Prostate gland (tissue), 2 donors: ENCODE measurements at regions not wholly inside any gene's neighbourhood (a gene's known extent, or its start where the extent isn't known, plus 50 kb on each side); places are given as distances from the start of the nearest gene placed in this dataset.

ENCODE experiments used
- DNase-seq: peaks from one replicate; pipeline ENCODE4 v3.0.0-alpha.2; 2019; ENCODE audit warnings: low spot score
- H3K27ac ChIP-seq, 2 donors: fragments of 200-600 bp; sonication (generic); 2 replicates each; pipeline ENCODE4 v1.5.1; 2017 to 2019
- H3K27me3 ChIP-seq: fragments of 200-600 bp; sonication (generic); replicated peaks from 2 replicates; pipeline ENCODE4 v1.5.1; 2019; ENCODE audit not compliant: insufficient read depth
- H3K36me3 ChIP-seq, 2 donors: fragments of 200-600 bp; sonication (generic); 1 replicate in 1 of 2; 2 replicates in 1 of 2; pipeline versions ENCODE4 v1.5.1 to v1.8.1; 2017 to 2019
- H3K4me1 ChIP-seq: fragments of 200-600 bp; sonication (generic); replicated peaks from 2 replicates; pipeline ENCODE4 v1.5.1; 2019
- H3K4me3 ChIP-seq, 2 donors: fragments of 200-600 bp; sonication (generic); 2 replicates each; pipeline ENCODE4 v1.5.1; 2017 to 2019
- H3K9me3 ChIP-seq: fragments of 200-600 bp; sonication (generic); 2 replicates; pipeline ENCODE4 v1.5.1; 2017
- POLR2A ChIP-seq: fragments of 450-650 bp; IDR thresholded peaks from one replicate; pipeline ENCODE4 v1.6.1; 2016; ENCODE audit warnings: antibody characterized with exemption, mild to moderate bottlenecking
- POLR2AphosphoS5 ChIP-seq: sonication (generic); formaldehyde crosslinking; IDR thresholded peaks from one replicate; pipeline ENCODE4 v1.6.1; 2017; ENCODE audit warnings: antibody characterized with exemption
- WGBS: methylation state at CpG from one replicate; pipeline ENCODE4 v1.1.5; 2018; 5-methylcytosine and 5-hydroxymethylcytosine counted together
- intact Hi-C: fragments of 100-400 bp; cut with DNase I; formaldehyde crosslinking; loops from one replicate; pipeline ENCODE4 v1.14.2; 2022
- TF ChIP-seq, protein P1 (sequence below), 4 experiments: fragments of 200-600 bp in 2 of 4; fragments of 450-650 bp in 2 of 4; sonication (generic) in 2 of 4; IDR thresholded peaks; 1 replicate in 3 of 4; 2 replicates in 1 of 4; pipeline ENCODE4 v1.5.1; 2016 to 2019; ENCODE audit warnings: antibody characterized with exemption in 4 of 4, mild to moderate bottlenecking in 2 of 4, moderate library complexity in 2 of 4

GRCh38 chr13:72104656-72105180, 237.7 kb upstream of the DACH1 start:
- Histone ChIP-seq H3K27ac (no peak overlapping the region), H3K4me3 (no peak overlapping the region), H3K9me3 (no peaks in the 10 kb centered on the region), H3K4me1 (no peaks in the 10 kb centered on the region), H3K27me3 (no peaks in the 10 kb centered on the region), H3K36me3 (no peaks in the 10 kb centered on the region)
- TF ChIP-seq POLR2A (no peak), POLR2AphosphoS5 (no peak)
- TF ChIP-seq, protein P1, sequence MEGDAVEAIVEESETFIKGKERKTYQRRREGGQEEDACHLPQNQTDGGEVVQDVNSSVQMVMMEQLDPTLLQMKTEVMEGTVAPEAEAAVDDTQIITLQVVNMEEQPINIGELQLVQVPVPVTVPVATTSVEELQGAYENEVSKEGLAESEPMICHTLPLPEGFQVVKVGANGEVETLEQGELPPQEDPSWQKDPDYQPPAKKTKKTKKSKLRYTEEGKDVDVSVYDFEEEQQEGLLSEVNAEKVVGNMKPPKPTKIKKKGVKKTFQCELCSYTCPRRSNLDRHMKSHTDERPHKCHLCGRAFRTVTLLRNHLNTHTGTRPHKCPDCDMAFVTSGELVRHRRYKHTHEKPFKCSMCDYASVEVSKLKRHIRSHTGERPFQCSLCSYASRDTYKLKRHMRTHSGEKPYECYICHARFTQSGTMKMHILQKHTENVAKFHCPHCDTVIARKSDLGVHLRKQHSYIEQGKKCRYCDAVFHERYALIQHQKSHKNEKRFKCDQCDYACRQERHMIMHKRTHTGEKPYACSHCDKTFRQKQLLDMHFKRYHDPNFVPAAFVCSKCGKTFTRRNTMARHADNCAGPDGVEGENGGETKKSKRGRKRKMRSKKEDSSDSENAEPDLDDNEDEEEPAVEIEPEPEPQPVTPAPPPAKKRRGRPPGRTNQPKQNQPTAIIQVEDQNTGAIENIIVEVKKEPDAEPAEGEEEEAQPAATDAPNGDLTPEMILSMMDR (IDR thresholded peaks at IDR 0.05): no peak
- intact Hi-C loops: no loop called here
- 98% methylated on average over 1 of the region's 1 CpG for WGBS
- DNase-seq: no peak

GRCh38 chr13:72101768-72102400, 234.9 kb upstream of the DACH1 start:
- no peak overlapping the region for H3K4me3 ChIP-seq
- no peaks in the 10 kb centered on the region for H3K36me3 ChIP-seq
- H3K9me3 ChIP-seq: no peaks in the 10 kb centered on the region
- DNase-seq: no peak
- intact Hi-C loops: no loop called here
- H3K27ac ChIP-seq: no peak overlapping the region
- no peaks in the 10 kb centered on the region for H3K4me1 ChIP-seq
- WGBS: 55% methylated on average over 3 of the region's 3 CpGs
- TF ChIP-seq, protein P1 (IDR thresholded peaks at IDR 0.05): no peak
- TF ChIP-seq POLR2AphosphoS5: no peak
- no peak for TF ChIP-seq POLR2A
- no peaks in the 10 kb centered on the region for H3K27me3 ChIP-seq

DNA sequence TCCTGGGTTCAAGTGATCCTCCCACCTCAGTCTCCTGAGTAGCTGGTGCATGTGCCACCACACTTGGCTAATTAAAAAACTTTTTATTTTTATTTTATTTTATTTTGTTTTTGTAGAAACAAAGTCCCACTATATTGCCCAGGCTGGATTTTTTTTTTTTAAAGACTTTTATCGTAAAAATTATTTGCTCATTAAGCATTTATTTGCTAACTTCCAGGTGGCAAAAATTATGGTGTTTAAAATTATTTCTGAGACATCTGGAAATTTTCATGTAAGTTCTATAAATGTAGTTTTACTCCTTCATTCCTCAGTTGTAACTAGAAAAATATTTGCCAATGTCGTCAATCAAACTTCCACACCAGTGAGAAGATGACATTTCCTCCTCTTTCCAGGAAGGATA, 233.3 kb upstream of the DACH1 start:
- Histone ChIP-seq H3K4me1 (no peaks in the 10 kb centered on the region), H3K36me3 (no peaks in the 10 kb centered on the region), H3K27me3 (no peaks in the 10 kb centered on the region), H3K27ac (no peak overlapping the region), H3K4me3 (no peak overlapping the region), H3K9me3 (no peaks in the 10 kb centered on the region)
- no peak for TF ChIP-seq POLR2A
- TF ChIP-seq, protein P1 (IDR thresholded peaks at IDR 0.05): no peak
- TF ChIP-seq POLR2AphosphoS5: no peak
- no peak for DNase-seq
- WGBS: 50% methylated on average over 2 of the region's 2 CpGs
- intact Hi-C loops: no loop called here

GRCh38 chr13:72097568-72097967, 230.6 kb upstream of the DACH1 start:
- H3K4me3 ChIP-seq: no peak overlapping the region
- intact Hi-C loops: no loop called here
- H3K9me3 ChIP-seq: no peaks in the 10 kb centered on the region
- H3K4me1 ChIP-seq: no peaks in the 10 kb centered on the region
- H3K27me3 ChIP-seq: no peaks in the 10 kb centered on the region
- no peak for DNase-seq
- TF ChIP-seq POLR2AphosphoS5 (no peak), POLR2A (no peak)
- TF ChIP-seq, protein P1 (IDR thresholded peaks at IDR 0.05): no peak
- no peak overlapping the region for H3K27ac ChIP-seq
- no peaks in the 10 kb centered on the region for H3K36me3 ChIP-seq

GRCh38 chr13:72093262-72093661, 226.3 kb upstream of the DACH1 start:
- Histone ChIP-seq H3K4me1 (no peaks in the 10 kb centered on the region), H3K27me3 (no peaks in the 10 kb centered on the region), H3K9me3 (no peaks in the 10 kb centered on the region), H3K36me3 (no peaks in the 10 kb centered on the region), H3K27ac (no peak overlapping the region), H3K4me3 (no peak overlapping the region)
- intact Hi-C loops: no loop called here
- WGBS: 72% methylated on average over 2 of the region's 2 CpGs
- DNase-seq: no peak
- TF ChIP-seq, protein P1 (IDR thresholded peaks at IDR 0.05): no peak
- no peak for TF ChIP-seq POLR2AphosphoS5
- no peak for TF ChIP-seq POLR2A
